ENCODE measurements at regions not wholly inside any gene's neighbourhood (a gene's known extent, or its start where the extent isn't known, plus 50 kb on each side); places are given as distances from the start of the nearest gene placed in this dataset.

GRCh38 chr2:238603596-238603995, 176.9 kb downstream of the ASB1 start:
- Histone ChIP-seq H3K27ac (ENCODE audit: low read depth in 1 of 2, low read length in 2 of 2) (no peak overlapping the region), H3K27me3 (ENCODE audit: control insufficient read depth in 4 of 4, insufficient read depth in 4 of 4, low read length in 3 of 4) (no peaks in the 10 kb centered on the region), H3K4me3 (ENCODE audit: low read depth in 1 of 3, low read length in 3 of 3) (no peak overlapping the region), H3K36me3 (ENCODE audit: control insufficient read depth in 4 of 4, insufficient read depth in 3 of 4, low read depth in 1 of 4, low read length in 3 of 4) (no peaks in the 10 kb centered on the region), H3K9ac (ENCODE audit: low read depth in 1 of 2, low read length in 2 of 2) (no peak overlapping the region), H3K4me1 (ENCODE audit: control insufficient read depth in 4 of 4, insufficient read depth in 4 of 4, low read length in 3 of 4) (no peaks in the 10 kb centered on the region), H3K9me3 (ENCODE audit: control insufficient read depth in 4 of 4, low read length in 3 of 4) (peaks cover 0 to 14% (median 3%) of the 10 kb centered on the region in 4 donors)
- no peak for DNase-seq (ENCODE audit: low spot score)
- TF ChIP-seq FOXA2 (IDR thresholded peaks at IDR 0.05) (no peak), EGR1 (IDR thresholded peaks at IDR 0.05; ENCODE audit: low read depth in 2 of 2) (no peak)

- no peak for TF ChIP-seq EGR1 (IDR thresholded peaks at IDR 0.05; ENCODE audit: low read depth in 2 of 2)
- no peak for TF ChIP-seq ZBTB33 (IDR thresholded peaks at IDR 0.05)
- TF ChIP-seq RXRA (IDR thresholded peaks at IDR 0.05) = no peak
- TF ChIP-seq JUND (IDR thresholded peaks at IDR 0.05) = no peak
- TF ChIP-seq HNF4G (IDR thresholded peaks at IDR 0.05) = no peak
- TF ChIP-seq FOXA2 (IDR thresholded peaks at IDR 0.05) = no peak
- no peak for TF ChIP-seq RAD21 (IDR thresholded peaks at IDR 0.05)
- TF ChIP-seq GABPA (IDR thresholded peaks at IDR 0.05 in 1 of 2, conservative IDR thresholded peaks at IDR 0.05 in 1 of 2) = no peak
- TF ChIP-seq MAX (IDR thresholded peaks at IDR 0.05) = no peak
- TF ChIP-seq SP1 (IDR thresholded peaks at IDR 0.05) = no peak
- TF ChIP-seq ATF3 (IDR thresholded peaks at IDR 0.05) = no peak
- TF ChIP-seq YY1 (IDR thresholded peaks at IDR 0.05) = no peak
- TF ChIP-seq, protein P1, sequence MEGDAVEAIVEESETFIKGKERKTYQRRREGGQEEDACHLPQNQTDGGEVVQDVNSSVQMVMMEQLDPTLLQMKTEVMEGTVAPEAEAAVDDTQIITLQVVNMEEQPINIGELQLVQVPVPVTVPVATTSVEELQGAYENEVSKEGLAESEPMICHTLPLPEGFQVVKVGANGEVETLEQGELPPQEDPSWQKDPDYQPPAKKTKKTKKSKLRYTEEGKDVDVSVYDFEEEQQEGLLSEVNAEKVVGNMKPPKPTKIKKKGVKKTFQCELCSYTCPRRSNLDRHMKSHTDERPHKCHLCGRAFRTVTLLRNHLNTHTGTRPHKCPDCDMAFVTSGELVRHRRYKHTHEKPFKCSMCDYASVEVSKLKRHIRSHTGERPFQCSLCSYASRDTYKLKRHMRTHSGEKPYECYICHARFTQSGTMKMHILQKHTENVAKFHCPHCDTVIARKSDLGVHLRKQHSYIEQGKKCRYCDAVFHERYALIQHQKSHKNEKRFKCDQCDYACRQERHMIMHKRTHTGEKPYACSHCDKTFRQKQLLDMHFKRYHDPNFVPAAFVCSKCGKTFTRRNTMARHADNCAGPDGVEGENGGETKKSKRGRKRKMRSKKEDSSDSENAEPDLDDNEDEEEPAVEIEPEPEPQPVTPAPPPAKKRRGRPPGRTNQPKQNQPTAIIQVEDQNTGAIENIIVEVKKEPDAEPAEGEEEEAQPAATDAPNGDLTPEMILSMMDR (IDR thresholded peaks at IDR 0.05; ENCODE audit: low read depth, low read length, missing input control) = no peak
- TF ChIP-seq HNF4A (conservative IDR thresholded peaks at IDR 0.05) = no peak
- TF ChIP-seq TAF1 (conservative IDR thresholded peaks at IDR 0.05) = no peak
- TF ChIP-seq NR2F2 (IDR thresholded peaks at IDR 0.05) = no peak
- TF ChIP-seq REST (IDR thresholded peaks at IDR 0.05) = no peak
- no peaks in the 10 kb centered on the region for H3K27me3 ChIP-seq (ENCODE audit: control insufficient read depth in 4 of 4, insufficient read depth in 4 of 4, low read length in 3 of 4)
- H3K9me3 ChIP-seq (ENCODE audit: control insufficient read depth in 4 of 4, low read length in 3 of 4) = peaks cover 0 to 24% (median 4%) of the 10 kb centered on the region in 4 donors
- 88% methylated on average over 4 of the region's 4 CpGs for WGBS
- no peak for DNase-seq (ENCODE audit: low spot score)
- no peaks in the 10 kb centered on the region for H3K4me1 ChIP-seq (ENCODE audit: control insufficient read depth in 4 of 4, insufficient read depth in 4 of 4, low read length in 3 of 4)
- H3K36me3 ChIP-seq (ENCODE audit: control insufficient read depth in 4 of 4, insufficient read depth in 3 of 4, low read depth in 1 of 4, low read length in 3 of 4) = no peaks in the 10 kb centered on the region
- H3K9ac ChIP-seq (ENCODE audit: low read depth in 1 of 2, low read length in 2 of 2) = no peak overlapping the region
- H3K4me3 ChIP-seq (ENCODE audit: low read depth in 1 of 3, low read length in 3 of 3) = no peak overlapping the region
- H3K27ac ChIP-seq (ENCODE audit: low read depth in 1 of 2, low read length in 2 of 2) = no peak overlapping the region
These were observed 179.6 kb downstream of the ASB1 start for GRCh38 chr2:238606311-238606710.
